ENCODE measurements at regions not wholly inside any gene's neighbourhood (a gene's known extent, or its start where the extent isn't known, plus 50 kb on each side); places are given as distances from the start of the nearest gene placed in this dataset.

GRCh38 chr5:106755066-106755465 lies 915.7 kb downstream of the EFNA5 start:
- TF ChIP-seq CTCF (IDR thresholded peaks at IDR 0.05 in 4 of 5, conservative IDR thresholded peaks at IDR 0.05 in 1 of 5) (no peak), POLR2A (IDR thresholded peaks at IDR 0.05) (no peak)
